CD1c-positive myeloid dendritic cell (primary cell): ENCODE measurements at regions not wholly inside any gene's neighbourhood (a gene's known extent, or its start where the extent isn't known, plus 50 kb on each side); places are given as distances from the start of the nearest gene placed in this dataset.

Source experiments
- DNase-seq: peaks from one replicate; pipeline ENCODE4 v3.0.0-alpha.2; 2016; ENCODE audit errors: extremely low spot score

DNA sequence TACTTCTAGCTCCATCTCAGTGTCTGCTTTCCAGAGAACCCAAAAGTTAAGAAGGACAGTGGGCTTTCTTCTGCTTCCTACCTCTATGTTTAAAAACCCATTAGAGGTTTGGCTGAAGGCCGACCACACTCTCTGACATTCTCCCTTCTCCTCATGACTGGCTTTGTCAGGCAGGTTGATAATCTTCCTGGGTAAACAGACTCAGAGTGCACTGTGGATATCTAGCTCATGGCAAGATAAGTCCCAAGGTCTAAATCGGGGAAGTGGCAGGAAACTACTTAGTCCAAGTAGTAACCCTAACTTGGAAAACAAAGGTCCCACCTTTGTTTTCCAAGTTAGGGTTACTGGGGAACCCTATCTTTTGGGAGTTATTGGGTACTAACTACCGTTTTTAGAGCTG lies 161.9 kb upstream of the SPAG17 start:
- DNase-seq = no peak

- DNase-seq = no peak
These were observed 156.2 kb upstream of the SPAG17 start for GRCh38 chr1:118340928-118341910.

- no peak for DNase-seq
These were observed 154.5 kb upstream of the SPAG17 start for GRCh38 chr1:118339400-118340124.

DNA sequence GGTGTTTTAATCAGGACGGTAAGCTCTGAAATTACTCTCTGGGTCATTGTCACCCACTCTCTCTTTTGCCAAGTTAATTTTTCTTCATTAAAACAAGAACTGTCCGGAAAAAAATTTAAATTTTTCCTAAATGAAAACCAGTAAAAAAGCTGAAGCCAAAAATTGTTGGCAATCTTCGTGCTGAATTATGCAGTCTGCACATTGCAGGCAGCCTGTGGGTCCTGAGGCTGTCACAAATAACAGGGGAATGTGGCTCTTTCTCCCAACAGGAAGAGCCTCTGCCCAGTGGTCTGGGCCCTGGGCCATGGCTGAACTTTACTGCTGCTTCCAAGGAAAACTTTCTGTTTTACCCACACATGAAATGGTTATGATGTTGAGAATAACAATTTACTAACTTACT lies 153.9 kb upstream of the SPAG17 start:
- DNase-seq = no peak

DNA sequence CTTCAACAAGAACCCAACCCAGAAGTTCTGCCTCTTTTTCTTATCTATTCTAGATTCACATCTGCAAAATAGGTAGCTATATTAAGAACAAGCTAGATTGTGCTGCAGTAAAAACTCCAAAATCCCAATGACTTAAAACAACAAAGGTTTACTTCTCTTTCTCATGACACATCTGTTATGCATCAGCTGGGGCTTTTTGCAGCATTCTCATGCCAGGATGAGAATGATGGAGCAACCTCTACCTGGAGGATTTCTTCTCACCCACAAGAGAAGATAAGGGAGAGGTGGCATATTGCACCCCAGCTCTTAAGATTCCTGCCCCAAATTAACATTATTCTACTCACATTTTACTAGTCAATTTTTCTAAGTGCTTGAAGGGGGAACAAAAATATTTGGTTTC lies 152.3 kb upstream of the SPAG17 start:
- no peak for DNase-seq

- DNase-seq = no peak
These were observed 150.3 kb upstream of the SPAG17 start for GRCh38 chr1:118335331-118335732.

GRCh38 chr1:118334506-118334905 lies 149.5 kb upstream of the SPAG17 start:
- DNase-seq = no peak

DNA sequence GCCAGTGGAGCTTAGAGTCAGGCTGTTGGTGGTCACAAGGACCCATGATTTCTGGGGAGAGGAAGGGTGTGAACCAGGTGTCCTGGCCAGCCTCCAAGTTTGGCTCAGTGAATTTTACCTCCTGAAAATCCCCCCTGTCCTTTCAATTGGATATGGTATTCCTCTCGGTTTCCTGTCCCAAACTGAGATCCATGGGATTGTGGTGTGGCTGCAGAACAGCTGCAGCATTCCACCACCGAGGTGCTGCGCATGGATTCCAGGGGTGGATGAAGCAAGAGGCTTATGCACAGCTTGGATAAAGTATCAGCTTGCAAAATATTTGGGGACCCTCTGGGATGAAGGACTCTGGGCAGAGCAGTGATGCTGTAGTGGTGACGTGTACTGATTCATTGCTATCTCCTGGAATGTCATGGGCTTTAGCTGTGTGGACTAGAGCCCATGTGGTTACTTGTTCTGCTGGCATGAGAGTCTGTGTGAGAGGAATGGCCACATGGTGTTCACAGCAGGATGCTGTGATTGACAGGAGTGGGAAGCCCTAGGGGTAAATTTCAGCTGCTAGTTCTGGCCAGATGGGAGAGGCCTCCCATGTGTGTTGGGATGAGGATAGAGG lies 148.7 kb upstream of the SPAG17 start:
- no peak for DNase-seq

- no peak for DNase-seq
These were observed 142.1 kb upstream of the SPAG17 start for GRCh38 chr1:118326960-118327629.

DNA sequence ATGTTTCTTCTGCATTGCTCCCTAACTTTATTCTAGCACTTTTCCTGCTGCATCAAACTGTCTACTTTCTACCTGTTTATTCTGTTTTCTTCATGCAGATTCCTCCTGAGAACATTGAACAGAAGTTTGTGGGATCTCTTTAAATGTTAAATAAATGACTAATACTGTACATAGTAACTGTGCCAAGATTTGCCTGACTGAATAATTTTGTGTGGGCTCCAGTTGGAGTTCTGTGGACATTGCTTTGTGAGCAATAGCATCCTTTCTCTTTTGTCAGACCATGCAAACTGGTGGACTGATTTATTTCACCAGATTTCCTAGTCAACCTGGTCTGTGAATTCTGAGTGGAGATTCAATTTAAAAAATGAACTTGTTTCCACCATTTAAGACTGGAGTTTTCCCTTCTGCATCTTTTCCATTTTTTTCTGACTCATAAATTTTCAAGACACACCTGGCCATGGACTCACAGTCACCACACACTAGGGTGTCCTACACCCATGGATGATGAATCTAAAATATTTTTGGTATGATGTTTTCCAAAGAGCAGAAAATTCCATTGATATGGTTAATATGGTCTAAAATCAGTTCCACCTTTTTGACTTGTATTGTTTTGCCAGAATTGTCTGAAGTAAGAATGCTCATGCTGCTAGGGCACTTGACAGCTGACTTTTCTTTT lies 140.7 kb upstream of the SPAG17 start:
- DNase-seq = no peak

DNA sequence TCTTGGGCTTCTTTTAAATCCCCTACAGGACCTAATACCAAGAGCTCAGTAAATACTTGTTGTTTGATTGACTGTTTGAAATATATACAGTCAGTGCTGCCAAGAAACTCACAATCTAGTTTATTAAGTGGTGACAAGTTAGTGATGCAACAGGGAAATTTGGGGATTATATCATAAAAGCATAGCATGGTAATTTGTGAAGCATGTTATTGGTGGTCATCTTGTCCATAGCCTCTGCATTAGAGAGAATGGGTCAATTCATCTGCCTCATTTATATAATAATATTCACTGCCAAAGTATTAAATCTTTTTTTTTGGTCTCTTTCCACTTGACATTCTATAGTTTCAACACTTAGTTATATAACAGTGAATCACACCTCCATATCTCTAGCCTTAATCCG lies 138.2 kb upstream of the SPAG17 start:
- DNase-seq = no peak

GRCh38 chr1:118322331-118322730 lies 137.3 kb upstream of the SPAG17 start:
- no peak for DNase-seq

GRCh38 chr1:118321840-118322239 lies 136.8 kb upstream of the SPAG17 start:
- no peak for DNase-seq

GRCh38 chr1:118317842-118318614 lies 133.0 kb upstream of the SPAG17 start:
- no peak for DNase-seq

DNA sequence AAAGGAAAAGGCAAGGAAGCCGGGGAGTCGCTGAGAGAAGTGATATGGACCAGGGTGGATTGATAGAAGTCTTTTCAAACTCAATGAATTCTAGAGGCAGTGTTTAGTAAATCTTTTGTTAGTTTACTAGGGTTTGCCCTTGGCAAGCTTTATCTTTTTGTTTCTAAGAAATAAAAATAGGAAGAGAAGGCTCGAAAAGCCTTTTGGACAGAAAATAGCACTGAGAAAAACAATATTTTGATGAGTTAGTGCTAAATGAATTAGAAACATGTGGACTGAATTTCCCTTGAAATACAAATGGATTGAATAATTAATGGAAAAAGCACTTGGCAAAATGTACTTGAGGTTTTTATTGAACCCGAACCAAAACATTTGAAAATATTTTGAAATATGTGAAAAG lies 121.8 kb upstream of the SPAG17 start:
- DNase-seq = no peak

DNA sequence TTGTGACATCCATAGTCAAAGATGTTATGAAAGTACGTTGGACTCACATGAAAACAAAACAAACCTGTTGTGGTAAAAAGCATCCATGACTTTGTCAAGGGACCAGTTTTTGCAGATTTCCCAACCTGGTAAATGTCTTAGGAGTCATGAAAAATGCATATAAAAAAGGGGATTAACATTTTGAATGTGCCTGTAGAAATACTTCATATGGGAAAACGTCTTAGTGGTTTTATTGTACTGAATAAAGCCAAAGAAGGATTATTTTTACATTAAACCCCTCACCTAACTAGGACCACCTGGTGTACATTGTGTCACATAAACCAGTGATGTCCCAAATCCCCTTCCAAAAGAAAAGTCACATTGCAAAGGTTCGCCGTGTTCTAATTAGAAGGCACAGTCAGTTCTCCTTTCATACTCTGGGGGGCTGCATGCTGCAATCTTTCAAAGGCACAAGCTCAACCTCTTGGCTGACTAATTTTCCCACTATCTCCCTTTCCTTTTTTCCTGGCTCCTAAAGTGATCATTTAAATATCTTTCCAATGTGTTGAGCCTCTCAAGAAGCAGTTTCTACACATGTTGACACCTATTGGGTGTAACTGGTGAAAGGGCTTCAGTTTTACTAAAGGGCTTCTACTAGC lies 119.8 kb upstream of the SPAG17 start:
- DNase-seq = no peak

- DNase-seq = no peak
These were observed 118.5 kb upstream of the SPAG17 start for GRCh38 chr1:118303534-118303933.

DNA sequence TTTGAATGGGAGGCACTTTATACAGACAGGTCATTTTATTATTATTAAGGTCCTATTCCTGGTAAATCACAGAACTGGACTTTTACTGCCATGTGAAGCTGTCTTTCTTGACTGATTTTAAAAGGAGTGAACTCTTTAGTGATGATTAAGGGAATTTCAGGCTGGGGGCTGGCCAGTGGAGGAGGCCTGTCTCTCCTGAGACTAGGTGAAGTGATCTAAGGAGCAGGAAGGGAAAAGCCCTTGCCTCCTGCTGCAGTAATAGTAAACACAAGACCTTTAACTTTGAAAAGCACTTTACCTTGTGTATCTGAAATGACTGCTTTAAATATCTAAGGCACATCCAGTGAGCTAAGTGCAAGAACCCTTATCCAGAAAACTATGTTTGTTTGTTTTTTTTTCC lies 118.0 kb upstream of the SPAG17 start:
- no peak for DNase-seq

DNA sequence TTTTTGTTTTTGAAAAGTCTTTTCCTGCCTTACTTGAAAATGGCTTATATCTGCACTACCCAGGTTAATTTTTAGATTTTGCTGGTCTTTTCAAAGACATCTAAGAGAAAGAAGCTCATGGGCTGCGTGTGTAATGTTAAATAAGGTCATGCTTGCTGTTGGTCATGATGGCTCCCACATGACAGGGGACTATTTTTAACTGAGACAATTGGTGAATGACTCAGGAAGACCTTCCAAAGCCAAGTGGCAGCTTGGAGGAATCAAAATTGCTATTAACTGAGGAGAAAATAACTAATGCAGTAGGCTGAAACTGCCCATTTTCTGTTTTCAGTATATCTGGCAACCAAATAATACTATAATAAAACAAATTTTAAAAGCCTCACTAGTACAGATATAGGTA lies 117.1 kb upstream of the SPAG17 start:
- DNase-seq = no peak

DNA sequence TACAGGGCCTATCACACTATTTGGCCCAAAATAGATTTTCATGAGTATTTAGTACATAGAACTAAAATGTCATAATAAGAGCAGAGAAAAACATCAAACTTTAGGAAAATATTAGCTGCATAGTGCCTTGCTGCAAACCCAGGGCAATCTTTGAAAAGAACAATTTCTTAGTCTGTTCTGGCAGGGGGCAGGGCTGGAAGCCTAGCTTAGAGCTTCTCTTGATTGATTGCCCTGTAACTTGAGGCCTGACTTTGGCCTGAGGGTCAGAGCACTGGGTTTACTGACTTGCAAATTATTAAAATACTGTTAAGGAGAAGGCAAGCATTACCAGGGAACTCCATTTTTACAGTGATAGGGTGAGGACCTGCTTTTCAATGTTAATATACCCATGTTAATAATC lies 115.8 kb upstream of the SPAG17 start:
- DNase-seq = no peak
